ENCODE measurements at regions not wholly inside any gene's neighbourhood (a gene's known extent, or its start where the extent isn't known, plus 50 kb on each side); places are given as distances from the start of the nearest gene placed in this dataset.

DNA sequence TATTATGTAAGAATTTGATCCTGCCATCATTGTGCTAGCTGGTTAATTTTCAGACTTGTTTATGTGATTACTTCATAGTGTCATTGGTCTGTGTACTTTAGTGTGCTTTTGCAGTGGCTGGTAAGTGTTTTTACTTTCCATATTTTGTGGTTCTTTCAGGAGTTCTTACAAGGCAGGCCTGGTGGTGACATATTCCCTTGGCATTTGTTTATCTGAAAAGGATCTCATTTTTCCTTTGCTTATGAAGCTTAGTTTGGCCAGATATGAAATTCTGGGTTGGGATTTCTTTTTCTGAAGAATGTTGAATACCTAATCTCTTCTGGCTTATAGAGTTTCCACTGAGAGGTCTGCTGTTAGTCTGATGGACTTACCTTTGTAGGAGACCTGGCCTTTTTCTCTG is 72.8 kb upstream of the MC4R start:
- DNase-seq = no peak

DNA sequence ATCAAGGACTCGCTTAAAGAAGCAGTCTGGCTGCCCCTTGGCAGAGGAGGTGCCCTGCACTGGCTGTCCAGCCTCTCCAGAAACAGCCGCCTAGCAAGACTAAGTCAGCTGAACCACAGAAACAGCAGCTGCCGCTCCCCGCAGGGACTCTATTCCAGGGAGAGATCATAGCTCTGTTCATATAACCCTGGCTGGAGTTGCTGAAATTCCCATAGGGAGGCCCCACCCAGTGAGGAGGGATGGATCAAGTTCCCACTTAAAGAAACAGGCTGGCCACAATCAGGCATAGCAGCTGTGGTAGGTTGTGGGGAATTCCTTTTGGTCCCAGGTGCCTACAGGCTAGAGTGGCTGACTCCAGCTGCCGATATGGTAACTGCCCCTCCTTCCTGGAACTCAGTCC is 74.2 kb upstream of the MC4R start:
- DNase-seq = peak; percentile 71 to 80

DNA sequence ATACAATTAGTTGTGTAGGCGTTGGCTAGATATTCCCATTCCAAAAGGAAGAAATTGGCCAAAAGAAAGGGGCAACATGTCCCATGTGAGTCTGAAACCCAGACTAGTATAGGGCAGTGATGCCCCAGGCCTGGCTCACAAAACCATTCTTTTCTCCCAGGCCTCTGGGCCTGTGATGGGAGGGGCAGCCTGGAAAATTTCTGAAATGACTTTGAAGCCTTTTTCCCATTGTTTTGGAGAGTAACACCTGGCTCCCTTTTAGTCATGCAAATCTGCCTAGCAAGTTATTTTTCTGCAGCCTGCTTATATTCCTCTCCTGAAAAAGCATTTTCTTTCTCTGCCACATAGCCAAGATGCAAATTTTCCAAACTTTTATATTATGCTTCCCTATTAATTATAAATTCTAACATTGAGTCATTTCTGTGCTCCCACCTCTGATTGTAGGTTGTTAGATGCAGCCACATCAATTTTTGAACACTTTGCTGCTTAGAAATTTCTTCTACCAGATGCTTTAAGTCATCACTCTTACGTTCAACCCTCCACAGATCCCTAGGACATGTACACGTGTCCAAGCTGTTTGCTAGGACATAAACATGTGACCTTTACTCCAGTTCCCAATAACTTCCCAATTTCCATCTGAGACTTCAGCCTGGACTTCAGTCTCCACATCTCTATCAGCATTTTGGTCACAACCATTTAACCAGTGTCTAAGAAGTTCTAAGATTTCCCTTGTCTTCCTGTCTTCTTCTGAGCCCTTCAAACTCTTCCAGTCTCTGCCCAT is 76.1 kb upstream of the MC4R start:
- DNase-seq = no peak

- no peak for DNase-seq
Measured at GRCh38 chr18:60452421-60452820, 79.8 kb upstream of the MC4R start.

DNA sequence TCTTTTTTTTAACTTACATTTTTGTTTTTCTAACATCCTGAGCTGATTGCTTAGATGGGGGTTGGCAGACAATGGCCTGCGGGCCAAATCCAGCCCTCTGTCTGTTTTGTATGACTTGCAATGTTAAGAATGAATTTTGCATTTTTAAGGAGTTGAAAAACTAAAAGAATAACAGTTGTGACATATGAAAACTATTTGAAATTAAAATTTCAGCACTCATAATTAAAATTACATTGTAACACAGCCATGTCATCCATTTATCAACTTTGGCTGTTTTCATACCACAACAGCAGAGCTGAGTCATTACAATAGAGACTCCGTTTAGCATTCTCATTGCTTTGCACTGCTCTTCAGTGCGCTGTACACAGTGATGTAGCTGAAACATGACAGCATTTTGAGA is 94.1 kb upstream of the MC4R start:
- no peak for DNase-seq

DNA sequence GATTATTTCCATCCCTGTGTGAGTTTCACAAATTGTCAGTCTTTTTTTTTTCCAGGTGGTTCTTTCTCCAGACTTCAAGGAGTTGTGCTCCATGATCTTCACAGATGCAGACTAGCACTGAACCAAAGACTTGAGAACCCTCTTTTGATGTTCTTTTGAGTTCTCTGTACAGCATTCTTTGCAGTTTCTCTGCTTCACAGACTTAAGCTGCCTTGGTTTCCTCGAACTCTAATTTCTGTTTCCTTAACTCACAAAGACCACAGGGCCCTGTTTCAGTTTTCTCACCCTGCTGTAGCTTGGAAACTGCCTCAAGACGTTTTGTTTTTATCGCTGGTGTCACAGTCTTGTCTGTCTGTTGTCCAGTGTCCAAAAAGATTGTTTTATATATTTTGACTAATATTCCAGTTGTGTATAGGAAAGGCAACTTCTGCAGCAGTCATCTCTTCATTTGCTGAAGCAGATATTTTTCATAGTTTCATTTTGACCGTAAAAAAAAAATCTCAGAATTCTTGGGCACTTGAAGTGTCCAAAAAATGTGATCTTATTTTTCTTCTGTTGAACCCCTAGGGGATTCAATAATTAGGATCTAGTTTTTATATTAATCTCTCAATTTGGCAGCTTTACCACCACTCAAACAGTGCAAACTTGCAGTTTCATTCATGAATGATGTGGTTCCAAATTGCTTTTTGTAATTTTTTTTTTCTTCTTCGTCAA is 97.0 kb upstream of the MC4R start:
- no peak for DNase-seq

DNA sequence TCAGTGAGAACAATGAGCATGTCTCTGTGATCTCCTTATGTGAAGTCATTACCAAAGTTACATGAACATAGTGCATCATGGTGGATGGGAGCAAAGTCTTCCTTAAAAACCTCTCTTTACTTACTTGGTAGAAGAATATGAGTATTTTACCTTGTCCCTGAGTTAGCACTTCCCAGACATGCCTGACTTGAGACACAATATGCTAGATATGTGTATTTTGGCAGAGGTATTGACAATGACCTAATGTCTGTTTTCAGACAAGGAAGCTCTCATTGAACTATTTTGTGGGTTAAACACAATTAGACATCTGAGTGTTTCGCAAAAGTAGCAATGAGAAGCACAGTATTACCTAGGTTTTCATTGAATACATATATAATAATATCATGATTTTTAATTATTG is 99.1 kb upstream of the MC4R start:
- DNase-seq = no peak

- DNase-seq = no peak
Measured at GRCh38 chr18:60485201-60485600, 112.6 kb upstream of the MC4R start.

GRCh38 chr18:60493066-60493465 is 120.5 kb upstream of the MC4R start:
- DNase-seq = no peak

DNA sequence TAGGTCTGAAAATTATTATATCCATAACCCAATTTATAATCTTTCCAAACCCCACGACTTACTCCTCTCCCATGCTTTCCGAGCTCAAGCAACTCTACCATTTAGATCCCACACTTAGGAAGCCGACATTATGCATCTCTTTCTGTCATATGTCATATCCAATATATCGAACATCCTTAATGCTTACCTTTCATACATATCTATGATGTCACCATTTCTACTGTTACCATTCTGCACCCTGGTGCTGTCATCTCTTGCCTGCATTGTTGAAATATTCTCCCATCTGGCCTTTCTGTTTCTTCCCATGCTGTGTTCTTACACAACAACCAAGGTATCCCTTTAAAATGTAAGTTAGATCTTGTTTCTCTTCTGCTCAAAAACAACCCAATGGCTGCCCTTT is 127.1 kb upstream of the MC4R start:
- no peak for DNase-seq

- no peak for DNase-seq
Measured at GRCh38 chr18:60500960-60501359, 128.4 kb upstream of the MC4R start.

DNA sequence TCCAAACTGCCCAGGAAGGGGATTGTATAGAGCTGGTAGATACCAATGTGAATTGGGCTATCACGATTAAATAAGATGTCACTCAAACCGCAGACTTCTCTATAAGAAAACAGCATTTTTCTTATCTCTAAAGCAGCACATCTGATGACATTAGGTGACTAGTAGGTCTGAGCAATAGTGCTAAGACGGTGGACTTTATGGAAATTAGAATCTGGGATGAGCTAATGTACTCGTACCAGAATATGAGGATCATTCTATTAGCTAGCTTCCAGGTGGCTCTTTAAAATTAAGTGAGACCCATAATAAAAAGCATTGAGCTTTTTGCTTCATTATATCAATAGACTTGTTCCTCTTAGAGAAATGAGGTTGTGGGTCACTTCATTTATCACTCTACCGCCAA is 130.0 kb upstream of the MC4R start:
- no peak for DNase-seq

DNA sequence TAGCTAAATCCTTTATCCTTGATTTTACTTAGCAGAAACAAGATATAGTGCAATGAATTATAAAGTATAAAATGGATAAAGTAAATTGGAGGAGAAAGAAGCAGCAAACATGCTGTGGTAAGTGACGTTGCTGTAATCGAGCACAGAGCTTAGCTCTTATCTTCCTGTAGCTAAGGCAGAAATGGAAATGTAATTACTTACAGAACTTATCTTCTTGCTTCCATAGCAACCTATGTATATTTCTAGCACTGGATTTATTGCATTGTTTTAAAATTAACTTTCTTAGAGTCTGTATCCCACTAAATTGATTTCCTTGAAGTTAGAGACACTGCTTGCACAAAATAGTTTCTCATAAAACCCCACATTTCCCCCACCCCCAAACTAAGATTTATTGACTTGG is 130.6 kb upstream of the MC4R start:
- DNase-seq = no peak

- DNase-seq = no peak
Measured at GRCh38 chr18:60506190-60506589, 133.6 kb upstream of the MC4R start.

GRCh38 chr18:60506682-60507081 is 134.1 kb upstream of the MC4R start:
- DNase-seq = no peak

- DNase-seq = no peak
Measured at GRCh38 chr18:60508108-60508507, 135.5 kb upstream of the MC4R start.

DNA sequence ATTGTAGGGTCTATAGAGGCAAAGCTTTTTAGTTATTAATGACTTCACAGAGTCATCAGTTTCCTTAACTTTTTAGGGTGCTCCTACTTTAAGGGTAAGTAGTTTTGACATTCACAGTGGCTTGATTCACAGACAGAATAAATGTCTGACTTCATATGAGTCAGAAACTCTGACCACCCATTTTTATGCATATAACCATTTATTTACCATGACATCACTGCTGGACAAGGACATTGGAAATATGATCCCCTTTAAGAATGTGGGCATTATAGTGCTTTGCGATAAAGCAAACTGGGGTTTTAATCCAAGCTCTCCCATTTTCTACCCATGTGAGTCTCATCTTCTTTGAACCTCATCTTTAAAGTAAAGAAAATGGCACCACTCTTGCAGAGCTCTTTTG is 162.0 kb upstream of the MC4R start:
- no peak for DNase-seq

- no peak for DNase-seq
Measured at GRCh38 chr18:60537074-60537473, 164.5 kb upstream of the MC4R start.

DNA sequence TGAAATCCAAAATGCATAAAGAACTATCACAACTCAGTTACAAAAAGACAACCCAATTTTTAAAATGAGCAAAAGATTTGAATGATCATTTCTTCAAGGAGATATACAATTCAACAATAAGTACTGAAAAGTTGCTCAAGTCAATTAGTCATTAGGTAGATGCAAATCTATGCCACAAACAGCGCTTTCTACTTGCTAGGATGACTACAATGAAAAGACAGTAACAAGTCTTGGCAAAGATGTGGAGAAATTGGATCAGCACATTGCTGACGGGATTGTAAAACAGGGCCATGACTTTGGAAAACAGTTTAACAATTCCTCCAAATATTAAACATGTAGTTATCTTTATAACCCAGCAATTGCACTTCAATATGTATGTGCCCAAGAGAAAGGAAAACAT is 166.3 kb upstream of the MC4R start:
- DNase-seq = no peak

GRCh38 chr18:60541661-60542060 is 169.1 kb upstream of the MC4R start:
- no peak for DNase-seq

- DNase-seq = no peak
Measured at GRCh38 chr18:60543646-60544045, 171.1 kb upstream of the MC4R start.

DNA sequence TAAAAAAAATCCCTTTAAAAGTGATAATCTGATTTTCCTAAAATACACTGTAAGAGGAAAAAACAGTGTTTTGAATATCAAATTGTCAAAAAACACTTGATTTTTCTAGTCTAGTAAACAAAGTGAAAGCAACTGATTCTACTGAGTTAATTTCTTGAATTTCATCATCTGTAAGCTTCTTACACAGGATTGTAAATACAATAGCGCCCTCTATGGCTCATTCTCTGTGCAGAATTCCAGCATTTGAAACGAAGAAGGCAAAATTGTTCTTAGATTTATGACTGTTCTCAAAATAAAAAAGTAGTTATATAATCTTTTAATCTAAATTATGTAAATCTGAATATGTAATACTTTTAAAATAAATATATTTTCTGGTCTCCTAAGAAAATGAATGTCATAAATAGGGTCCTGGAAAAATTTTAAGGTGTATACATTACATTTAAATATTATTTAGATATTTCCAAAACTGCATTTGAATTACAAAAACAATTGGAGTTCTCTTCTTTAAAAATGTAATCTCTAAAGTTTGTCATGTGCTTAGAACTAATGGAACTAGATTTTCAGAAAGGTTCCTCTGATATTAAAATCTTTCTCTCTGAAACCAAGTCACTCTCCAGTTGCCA is 176.9 kb upstream of the MC4R start:
- DNase-seq = peak in 1 of 2 experiments; percentile 38

DNA sequence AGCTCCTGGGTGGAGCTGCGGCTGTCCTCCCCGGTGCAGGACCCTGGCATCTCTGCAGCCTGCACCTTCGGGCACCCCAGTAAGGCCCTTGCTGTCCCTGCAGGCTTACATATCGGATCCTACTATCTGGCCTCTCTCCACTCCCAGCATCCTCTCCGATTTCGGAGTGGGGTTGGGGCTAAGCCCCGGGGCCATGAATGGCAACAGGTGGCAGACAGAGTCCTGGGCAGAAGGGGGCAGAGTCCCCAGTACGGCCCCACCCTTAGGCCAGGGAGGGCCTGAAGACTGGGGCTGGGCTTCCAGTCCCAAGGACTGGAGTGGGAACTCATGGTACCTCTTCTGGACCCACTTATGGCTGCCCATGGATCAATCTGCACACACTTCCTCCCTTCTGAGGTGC is 180.4 kb upstream of the MC4R start:
- DNase-seq = no peak

DNA sequence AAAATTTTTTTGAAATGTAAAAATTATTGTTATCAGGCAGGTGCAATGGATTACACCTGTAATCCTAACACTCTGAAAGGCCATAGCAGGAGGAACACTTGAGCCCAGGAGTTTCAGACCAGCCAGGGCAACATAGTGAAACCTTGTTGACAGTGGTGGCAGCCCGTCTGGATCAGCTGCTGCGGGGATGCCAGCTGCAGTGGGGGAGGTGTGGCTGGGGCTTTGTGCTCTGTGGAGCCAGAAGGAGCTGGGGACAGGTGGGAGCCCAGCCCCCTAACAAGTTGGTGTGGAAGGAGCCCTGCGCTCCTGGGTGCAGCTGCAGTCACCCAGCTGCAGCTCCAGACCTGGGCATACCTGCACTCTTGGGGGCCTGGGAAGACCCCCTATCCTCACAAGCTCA is 182.4 kb upstream of the MC4R start:
- peak in 1 of 2 experiments; percentile 15 for DNase-seq

Measured in NCI-H187 (cell line).